ENCODE measurements at regions not wholly inside any gene's neighbourhood (a gene's known extent, or its start where the extent isn't known, plus 50 kb on each side); places are given as distances from the start of the nearest gene placed in this dataset.
"Not testable (repeated sequence)": the region's sequence is repeated elsewhere in the genome, so short reads cannot be mapped to it uniquely, and the experiment has no call there.

GRCh38 chr17:21612123-21613070, 79.9 kb upstream of the KCNJ18 start:
- H3K27me3 Mint-ChIP-seq (ENCODE audit: low read depth); H3K27ac Mint-ChIP-seq (ENCODE audit: unreplicated experiment); DNase-seq (ENCODE audit: low read depth, low spot score); H3K36me3 Mint-ChIP-seq (ENCODE audit: low read depth); H3K4me1 Mint-ChIP-seq; H3K9me3 Mint-ChIP-seq; H3K4me3 Mint-ChIP-seq: not testable (repeated sequence)

- no peaks in the 10 kb centered on the region for H3K27me3 Mint-ChIP-seq (ENCODE audit: low read depth)
- no peak overlapping the region for H3K4me3 Mint-ChIP-seq
- H3K36me3 Mint-ChIP-seq (ENCODE audit: low read depth): no peaks in the 10 kb centered on the region
- H3K9me3 Mint-ChIP-seq: peaks cover 10% of the 10 kb centered on the region
- DNase-seq (ENCODE audit: low read depth, low spot score): no peak
- H3K27ac Mint-ChIP-seq (ENCODE audit: unreplicated experiment): no peak overlapping the region
- no peaks in the 10 kb centered on the region for H3K4me1 Mint-ChIP-seq
- TF ChIP-seq CTCF (conservative IDR thresholded peaks at IDR 0.05): no peak
Measured at GRCh38 chr17:21613071-21613429, 79.3 kb upstream of the KCNJ18 start.

GRCh38 chr17:21626987-21627386, 65.3 kb upstream of the KCNJ18 start:
- H3K9me3 Mint-ChIP-seq; H3K27ac Mint-ChIP-seq (ENCODE audit: unreplicated experiment); H3K4me3 Mint-ChIP-seq; H3K4me1 Mint-ChIP-seq; H3K36me3 Mint-ChIP-seq (ENCODE audit: low read depth); DNase-seq (ENCODE audit: low read depth, low spot score); H3K27me3 Mint-ChIP-seq (ENCODE audit: low read depth): not testable (repeated sequence)
